H1 (cell line): ENCODE measurements at regions not wholly inside any gene's neighbourhood (a gene's known extent, or its start where the extent isn't known, plus 50 kb on each side); places are given as distances from the start of the nearest gene placed in this dataset.

ENCODE experiments used
- CTCF ChIA-PET: fragments of 300-600 bp; sonication (Branson Sonifier 250); formaldehyde crosslinking; loops from one replicate; lab custom pipeline; 2021; ENCODE audit not compliant: partially characterized antibody; lab: Charles Lee
- POLR2A ChIA-PET: fragments of 300-600 bp; sonication (Branson Sonifier 250); formaldehyde crosslinking; loops from one replicate; lab custom pipeline; 2021; ENCODE audit warnings: inconsistent platforms; ENCODE audit not compliant: partially characterized antibody; lab: Charles Lee
- DNase-seq, 2 experiments: peaks; one replicate each; pipeline versions ENCODE4 v3.0.0 to v3.0.0-alpha.2; 2010 to 2022; ENCODE audit warnings: low spot score in 2 of 2, low read depth in 1 of 2, mixed read lengths in 1 of 2
- FAIRE-seq: peaks from 2 replicates; lab custom pipeline; 2011; peaks lifted over from hg19 to GRCh38; lab: Jason Lieb, UNC
- H2AFZ ChIP-seq: 2 replicates; pipeline ENCODE4 v1.8.1; 2012; ENCODE audit warnings: low read length, inconsistent platforms
- H2AK5ac ChIP-seq: 2 replicates; pipeline ENCODE4 v1.6.1; 2013; ENCODE audit warnings: low read depth, low read length
- H2BK120ac ChIP-seq: replicated peaks from 2 replicates; pipeline ENCODE3; 2013; ENCODE audit warnings: low read depth, low read length, inconsistent platforms
- H2BK12ac ChIP-seq: 2 replicates; pipeline ENCODE4 v1.6.1; 2013; ENCODE audit warnings: low read depth, low read length
- H2BK15ac ChIP-seq: 2 replicates; pipeline ENCODE4 v1.6.1; 2013; ENCODE audit warnings: low read length
- H2BK20ac ChIP-seq: 2 replicates; pipeline ENCODE4 v1.6.1; 2013; ENCODE audit warnings: low read length
- H2BK5ac ChIP-seq: 2 replicates; pipeline ENCODE4 v1.6.1; 2013; ENCODE audit warnings: low read depth, low read length
- H3K14ac ChIP-seq: 2 replicates; pipeline ENCODE4 v1.6.1; 2013; ENCODE audit warnings: inconsistent platforms; ENCODE audit not compliant: insufficient read length
- H3K18ac ChIP-seq: 2 replicates; pipeline ENCODE4 v1.6.1; 2013; ENCODE audit warnings: low read length; ENCODE audit errors: extremely low read depth
- H3K23ac ChIP-seq: 2 replicates; pipeline ENCODE4 v1.6.1; 2013; ENCODE audit warnings: inconsistent platforms; ENCODE audit not compliant: insufficient read length
- H3K23me2 ChIP-seq: 2 replicates; pipeline ENCODE4 v1.6.1; 2013; ENCODE audit warnings: low read depth, low read length
- H3K27ac ChIP-seq: 2 replicates; pipeline ENCODE4 v1.6.1; 2011; ENCODE audit warnings: low read depth, low read length, inconsistent platforms
- H3K27me3 ChIP-seq, 4 experiments: replicated peaks in 1 of 4; 1 replicate in 1 of 4; 2 replicates in 3 of 4; pipeline versions ENCODE4 v1.6.1 to v1.8.1; 2011 to 2013; ENCODE audit warnings: low read length in 3 of 4, mild to moderate bottlenecking in 3 of 4, inconsistent platforms in 2 of 4, mixed read lengths in 2 of 4, moderate library complexity in 1 of 4; ENCODE audit not compliant: control insufficient read depth in 3 of 4, insufficient read depth in 3 of 4; ENCODE audit errors: extremely low read depth in 1 of 4
- H3K36me3 ChIP-seq, 4 experiments: 2 replicates each; pipeline versions ENCODE4 v1.6.1 to v1.8.1; 2011 to 2013; ENCODE audit warnings: mild to moderate bottlenecking in 4 of 4, low read length in 3 of 4, moderate library complexity in 2 of 4, control low read depth in 1 of 4, inconsistent platforms in 1 of 4; ENCODE audit not compliant: insufficient read depth in 4 of 4, control insufficient read depth in 2 of 4
- H3K4ac ChIP-seq: replicated peaks from 2 replicates; pipeline ENCODE3; 2013; ENCODE audit warnings: low read length, low read depth, mixed read lengths, inconsistent platforms; ENCODE audit not compliant: insufficient read length
- H3K4me1 ChIP-seq, 4 experiments: replicated peaks in 1 of 4; 1 replicate in 1 of 4; 2 replicates in 3 of 4; pipeline versions ENCODE4 v1.6.1 to v1.8.1; 2011 to 2013; ENCODE audit warnings: low read length in 3 of 4, inconsistent platforms in 2 of 4, mixed read lengths in 1 of 4; ENCODE audit not compliant: insufficient read depth in 4 of 4, control insufficient read depth in 3 of 4
- H3K4me2 ChIP-seq, 2 experiments: 2 replicates each; pipeline versions ENCODE4 v1.6.1 to v1.8.1; 2011 to 2013; ENCODE audit warnings: low read depth in 2 of 2, low read length in 2 of 2, control low read depth in 1 of 2, inconsistent platforms in 1 of 2, mild to moderate bottlenecking in 1 of 2; ENCODE audit not compliant: insufficient read depth in 1 of 2
- H3K4me3 ChIP-seq, 4 experiments: fragments of 200-600, 300-600 bp in 1 of 4; sonication (generic), shearing (Covaris generic), sonication (Bioruptor Twin) in 1 of 4; 2 replicates each; pipeline versions ENCODE4 v1.5.1 to v1.8.1; 2011 to 2016; ENCODE audit warnings: low read length in 4 of 4, low read depth in 3 of 4, control low read depth in 2 of 4, inconsistent platforms in 2 of 4, mild to moderate bottlenecking in 2 of 4, mixed read lengths in 1 of 4, moderate library complexity in 1 of 4; ENCODE audit not compliant: insufficient read depth in 2 of 4; ENCODE audit errors: extremely low read depth in 1 of 4
- H3K56ac ChIP-seq: replicated peaks from 2 replicates; pipeline ENCODE3; 2013; ENCODE audit warnings: low read depth, mild to moderate bottlenecking, mixed read lengths, low read length, inconsistent platforms; ENCODE audit not compliant: insufficient read length
- H3K79me1 ChIP-seq: 2 replicates; pipeline ENCODE4 v1.6.1; 2013; ENCODE audit warnings: low read depth, low read length, control low read depth
- H3K79me2 ChIP-seq, 2 experiments: 2 replicates each; pipeline versions ENCODE4 v1.6.1 to v1.8.1; 2012 to 2013; ENCODE audit warnings: low read length in 2 of 2, mild to moderate bottlenecking in 2 of 2, inconsistent platforms in 1 of 2; ENCODE audit not compliant: insufficient read depth in 2 of 2, control insufficient read depth in 1 of 2
- H3K9ac ChIP-seq, 4 experiments: replicated peaks in 1 of 4; 1 replicate in 1 of 4; 2 replicates in 3 of 4; pipeline versions ENCODE4 v1.6.1 to v1.8.1; 2011 to 2013; ENCODE audit warnings: low read depth in 3 of 4, low read length in 3 of 4, control low read depth in 2 of 4, mild to moderate bottlenecking in 2 of 4, moderate library complexity in 2 of 4, inconsistent platforms in 1 of 4; ENCODE audit errors: extremely low read depth in 1 of 4
- H3K9me3 ChIP-seq, 2 experiments: 2 replicates each; pipeline versions ENCODE4 v1.6.1 to v1.8.1; 2012 to 2013; ENCODE audit warnings: mild to moderate bottlenecking in 2 of 2, moderate library complexity in 2 of 2, control low read depth in 1 of 2, inconsistent platforms in 1 of 2, low read depth in 1 of 2, low read length in 1 of 2, mixed read lengths in 1 of 2; ENCODE audit not compliant: insufficient read depth in 2 of 2
- H4K20me1 ChIP-seq, 2 experiments: replicated peaks in 1 of 2; 2 replicates each; pipeline versions ENCODE3 to v1.8.1; 2011 to 2013; ENCODE audit warnings: inconsistent platforms in 2 of 2, low read length in 2 of 2, mild to moderate bottlenecking in 1 of 2; ENCODE audit not compliant: insufficient read depth in 2 of 2, control insufficient read depth in 1 of 2
- H4K5ac ChIP-seq: 2 replicates; pipeline ENCODE4 v1.6.1; 2013; ENCODE audit warnings: low read length, low read depth, mixed read lengths, inconsistent platforms; ENCODE audit not compliant: insufficient read length
- H4K8ac ChIP-seq: 2 replicates; pipeline ENCODE4 v1.8.0; 2013; ENCODE audit warnings: mild to moderate bottlenecking, moderate library complexity, low read length, inconsistent platforms; ENCODE audit not compliant: insufficient read depth; ENCODE audit errors: extremely low read depth
- H4K91ac ChIP-seq: replicated peaks from 2 replicates; pipeline ENCODE3; 2013; ENCODE audit warnings: low read length, mixed read lengths, inconsistent platforms; ENCODE audit not compliant: insufficient read length
- RAD21 ChIP-seq, 2 experiments: IDR thresholded peaks in 1 of 2; conservative IDR thresholded peaks in 1 of 2; 2 replicates each; pipeline ENCODE4 v1.6.1; 2011; ENCODE audit warnings: low read depth in 2 of 2, low read length in 2 of 2, improper control_type of control experiment in 1 of 2, inconsistent platforms in 1 of 2, mild to moderate bottlenecking in 1 of 2, moderate library complexity in 1 of 2
- SIRT6 ChIP-seq: IDR thresholded peaks from one replicate; pipeline ENCODE4 v1.7.1; 2012; ENCODE audit warnings: low read length, inconsistent platforms
- WGBS, 2 experiments: shearing (Covaris generic) in 1 of 2; methylation state at CpG; one replicate each; pipeline versions ENCODE4 v1.1.6 to v1.1.7; 2013 to 2015; ENCODE audit warnings: low lambda C conversion rate in 2 of 2, mixed read lengths in 2 of 2, inconsistent platforms in 1 of 2, low coverage in 1 of 2, missing lambda C conversion rate in 1 of 2; ENCODE audit not compliant: insufficient replicate concordance in 2 of 2, insufficient coverage in 1 of 2, insufficient read length in 1 of 2; ENCODE audit errors: extremely low coverage in 1 of 2, missing lambda C conversion rate in 1 of 2; 5-methylcytosine and 5-hydroxymethylcytosine counted together
- TF ChIP-seq, protein P1 (sequence below), 3 experiments: IDR thresholded peaks; 1 replicate in 2 of 3; 2 replicates in 1 of 3; pipeline versions ENCODE4 v1.5.1 to v1.6.1; 2011; ENCODE audit warnings: low read length in 3 of 3, mild to moderate bottlenecking in 3 of 3, inconsistent platforms in 2 of 3, low read depth in 1 of 3, moderate library complexity in 1 of 3; ENCODE audit not compliant: insufficient read depth in 1 of 3; ENCODE audit errors: control extremely low read depth in 1 of 3

DNA sequence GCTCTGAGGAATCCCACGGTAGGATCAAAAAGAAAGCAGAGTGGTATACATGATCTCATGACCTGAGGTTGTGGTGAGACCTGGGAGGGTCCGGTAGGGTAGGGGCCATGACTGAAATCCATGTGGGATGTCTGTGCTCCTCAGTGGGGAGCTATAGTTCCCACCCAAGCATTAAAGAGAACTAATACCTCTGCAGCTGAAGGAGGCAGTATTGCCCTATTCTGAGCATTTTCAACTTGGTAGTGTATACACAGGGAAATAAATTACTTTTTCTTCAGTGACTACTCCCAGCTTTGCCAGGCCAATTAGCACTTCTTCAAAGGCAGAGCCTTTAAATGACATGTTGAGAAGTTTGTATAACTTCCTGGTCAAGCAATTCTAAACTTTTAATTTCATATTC, 613.8 kb downstream of the KCNH5 start:
- Histone ChIP-seq H4K20me1 (no peaks in the 10 kb centered on the region), H2BK5ac (no peak overlapping the region), H3K27me3 (no peaks in the 10 kb centered on the region), H3K4me2 (no peak overlapping the region), H2BK12ac (no peak overlapping the region), H2BK20ac (no peak overlapping the region), H2AFZ (no peak overlapping the region), H3K4me3 (no peak overlapping the region), H3K56ac (no peak overlapping the region), H3K9me3 (peaks cover 18% of the 10 kb centered on the region in 2 experiments; a peak in 2 of 4 replicates), H3K27ac (no peak overlapping the region), H4K91ac (no peak overlapping the region), H2AK5ac (no peak overlapping the region), H2BK120ac (no peak overlapping the region), H3K4ac (no peak overlapping the region), H3K18ac (no peak overlapping the region; the same call in 1 of the 2 replicates), H3K79me2 (no peaks in the 10 kb centered on the region), H3K4me1 (no peaks in the 10 kb centered on the region), H3K9ac (no peak overlapping the region), H3K36me3 (no peaks in the 10 kb centered on the region; a peak in 1 of 8 replicates), H3K23me2 (no peaks in the 10 kb centered on the region), H4K8ac (no peak overlapping the region), H3K14ac (no peak overlapping the region), H2BK15ac (no peak overlapping the region), H3K23ac (no peak overlapping the region), H4K5ac (no peak overlapping the region), H3K79me1 (no peaks in the 10 kb centered on the region)
- no peak for FAIRE-seq
- whole genome bisulfite sequencing, 2 experiments: 94% methylated on average over 2 of the region's 2 CpGs; no CpG with 5 or more reads in 1 of the 2 experiments
- DNase-seq: no peak
- ChIA-PET POLR2A (no interaction called here), CTCF (interaction anchor here (1.0 kb wide), 1 partner anchor 606 kb away, joined by 5 read pairs; no protein-coding TSS in a partner anchor)
- TF ChIP-seq RAD21 (IDR thresholded peaks at IDR 0.05 in 1 of 2, conservative IDR thresholded peaks at IDR 0.05 in 1 of 2; ENCODE audit: low read depth in 2 of 2, low read length in 2 of 2) (peak; percentile 36 to 44; a peak in 3 of 4 replicates), SIRT6 (no peak)
- TF ChIP-seq, protein P1, sequence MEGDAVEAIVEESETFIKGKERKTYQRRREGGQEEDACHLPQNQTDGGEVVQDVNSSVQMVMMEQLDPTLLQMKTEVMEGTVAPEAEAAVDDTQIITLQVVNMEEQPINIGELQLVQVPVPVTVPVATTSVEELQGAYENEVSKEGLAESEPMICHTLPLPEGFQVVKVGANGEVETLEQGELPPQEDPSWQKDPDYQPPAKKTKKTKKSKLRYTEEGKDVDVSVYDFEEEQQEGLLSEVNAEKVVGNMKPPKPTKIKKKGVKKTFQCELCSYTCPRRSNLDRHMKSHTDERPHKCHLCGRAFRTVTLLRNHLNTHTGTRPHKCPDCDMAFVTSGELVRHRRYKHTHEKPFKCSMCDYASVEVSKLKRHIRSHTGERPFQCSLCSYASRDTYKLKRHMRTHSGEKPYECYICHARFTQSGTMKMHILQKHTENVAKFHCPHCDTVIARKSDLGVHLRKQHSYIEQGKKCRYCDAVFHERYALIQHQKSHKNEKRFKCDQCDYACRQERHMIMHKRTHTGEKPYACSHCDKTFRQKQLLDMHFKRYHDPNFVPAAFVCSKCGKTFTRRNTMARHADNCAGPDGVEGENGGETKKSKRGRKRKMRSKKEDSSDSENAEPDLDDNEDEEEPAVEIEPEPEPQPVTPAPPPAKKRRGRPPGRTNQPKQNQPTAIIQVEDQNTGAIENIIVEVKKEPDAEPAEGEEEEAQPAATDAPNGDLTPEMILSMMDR (IDR thresholded peaks at IDR 0.05; ENCODE audit: control extremely low read depth in 1 of 3, insufficient read depth in 1 of 3, low read depth in 1 of 3, low read length in 3 of 3): peak in 2 of 3 experiments; percentile 23 to 26; a peak in 2 of 4 replicates
